Ascending aorta (tissue), 2 donors: ENCODE measurements at regions not wholly inside any gene's neighbourhood (a gene's known extent, or its start where the extent isn't known, plus 50 kb on each side); places are given as distances from the start of the nearest gene placed in this dataset.

Experiments used
- DNase-seq, 2 donors: peaks; one replicate each; pipeline ENCODE4 v3.0.0-alpha.2; 2019; ENCODE audit warnings: low spot score in 2 of 2
- H3K27ac ChIP-seq, 2 donors: fragments of 200-600 bp; sonication (generic); one replicate each; pipeline ENCODE4 v1.5.1; 2016 to 2017; ENCODE audit warnings: mild to moderate bottlenecking in 1 of 2
- H3K27me3 ChIP-seq: fragments of 200-600 bp; sonication (generic); one replicate; pipeline ENCODE4 v1.5.1; 2017
- H3K36me3 ChIP-seq, 2 donors: fragments of 200-600 bp; sonication (generic); one replicate each; pipeline ENCODE4 v1.5.1; 2016
- H3K4me1 ChIP-seq, 2 donors: fragments of 200-600 bp; sonication (generic); one replicate each; pipeline ENCODE4 v1.5.1; 2016 to 2017; ENCODE audit warnings: mild to moderate bottlenecking in 1 of 2
- H3K4me3 ChIP-seq, 2 donors: fragments of 200-600 bp; sonication (generic); one replicate each; pipeline ENCODE4 v1.5.1; 2016 to 2017; ENCODE audit warnings: mild to moderate bottlenecking in 1 of 2
- H3K9me3 ChIP-seq, 2 donors: fragments of 200-600 bp; sonication (generic); one replicate each; pipeline ENCODE4 v1.5.1; 2016
- intact Hi-C: fragments of 100-400 bp; cut with DNase I; formaldehyde crosslinking; loops from one replicate; pipeline ENCODE4 v1.15.1; 2023
- TF ChIP-seq, protein P1 (sequence below), 3 experiments: fragments of 200-600 bp in 2 of 3; fragments of 450-650 bp in 1 of 3; sonication (generic) in 2 of 3; IDR thresholded peaks; one replicate each; pipeline ENCODE4 v1.5.1; 2016 to 2019; ENCODE audit warnings: antibody characterized with exemption in 3 of 3, mild to moderate bottlenecking in 1 of 3, moderate library complexity in 1 of 3

DNA sequence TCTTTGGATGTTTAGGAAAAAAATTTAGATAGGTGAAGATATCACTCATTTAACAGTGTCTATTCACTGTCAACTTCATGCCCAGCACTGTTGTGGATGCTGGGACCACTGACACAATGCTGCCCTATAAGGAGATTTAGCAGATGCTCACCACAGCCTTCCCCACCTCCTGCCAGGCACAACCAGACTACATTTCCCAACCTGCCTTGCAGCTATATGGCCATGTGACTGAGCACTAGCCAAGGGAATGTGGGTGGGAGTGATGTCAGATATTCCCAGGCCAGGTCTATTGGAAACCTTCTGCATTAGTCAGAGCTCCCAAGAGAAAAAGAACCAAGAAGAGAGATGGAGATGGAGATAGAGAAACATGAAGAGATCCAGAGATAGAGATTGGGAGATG, 302.6 kb upstream of the TAS2R1 start:
- DNase-seq = no peak
- Histone ChIP-seq H3K4me3 (no peak overlapping the region), H3K9me3 (no peaks in the 10 kb centered on the region), H3K4me1 (no peaks in the 10 kb centered on the region), H3K36me3 (no peaks in the 10 kb centered on the region), H3K27ac (no peak overlapping the region), H3K27me3 (no peaks in the 10 kb centered on the region)
- intact Hi-C loops = no loop called here
- TF ChIP-seq, protein P1, sequence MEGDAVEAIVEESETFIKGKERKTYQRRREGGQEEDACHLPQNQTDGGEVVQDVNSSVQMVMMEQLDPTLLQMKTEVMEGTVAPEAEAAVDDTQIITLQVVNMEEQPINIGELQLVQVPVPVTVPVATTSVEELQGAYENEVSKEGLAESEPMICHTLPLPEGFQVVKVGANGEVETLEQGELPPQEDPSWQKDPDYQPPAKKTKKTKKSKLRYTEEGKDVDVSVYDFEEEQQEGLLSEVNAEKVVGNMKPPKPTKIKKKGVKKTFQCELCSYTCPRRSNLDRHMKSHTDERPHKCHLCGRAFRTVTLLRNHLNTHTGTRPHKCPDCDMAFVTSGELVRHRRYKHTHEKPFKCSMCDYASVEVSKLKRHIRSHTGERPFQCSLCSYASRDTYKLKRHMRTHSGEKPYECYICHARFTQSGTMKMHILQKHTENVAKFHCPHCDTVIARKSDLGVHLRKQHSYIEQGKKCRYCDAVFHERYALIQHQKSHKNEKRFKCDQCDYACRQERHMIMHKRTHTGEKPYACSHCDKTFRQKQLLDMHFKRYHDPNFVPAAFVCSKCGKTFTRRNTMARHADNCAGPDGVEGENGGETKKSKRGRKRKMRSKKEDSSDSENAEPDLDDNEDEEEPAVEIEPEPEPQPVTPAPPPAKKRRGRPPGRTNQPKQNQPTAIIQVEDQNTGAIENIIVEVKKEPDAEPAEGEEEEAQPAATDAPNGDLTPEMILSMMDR (IDR thresholded peaks at IDR 0.05) = no peak

DNA sequence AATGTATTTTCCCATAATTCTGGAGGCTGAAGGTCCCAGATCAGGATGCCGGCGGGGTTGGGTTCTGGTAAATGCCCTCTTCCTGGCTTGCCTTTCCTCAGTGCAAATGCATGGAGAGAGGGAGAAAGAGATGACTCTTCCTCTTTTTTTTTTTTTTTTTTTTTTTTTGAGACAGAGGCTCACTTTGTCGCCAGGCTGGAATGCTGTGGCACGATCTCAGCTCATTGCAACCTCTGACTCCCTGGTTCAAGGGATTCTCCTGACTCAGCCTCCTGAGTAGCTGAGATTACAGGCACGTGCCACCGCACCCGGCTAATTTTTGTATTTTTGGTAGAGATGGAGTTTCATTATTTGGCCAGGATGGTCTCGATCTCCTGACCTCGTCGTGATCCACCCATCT, 300.0 kb upstream of the TAS2R1 start:
- Histone ChIP-seq H3K4me1 (no peaks in the 10 kb centered on the region), H3K27ac (no peak overlapping the region), H3K4me3 (no peak overlapping the region), H3K36me3 (no peaks in the 10 kb centered on the region), H3K27me3 (no peaks in the 10 kb centered on the region), H3K9me3 (no peaks in the 10 kb centered on the region)
- no peak for DNase-seq
- intact Hi-C loops = no loop called here
- TF ChIP-seq, protein P1 (IDR thresholded peaks at IDR 0.05) = no peak

DNA sequence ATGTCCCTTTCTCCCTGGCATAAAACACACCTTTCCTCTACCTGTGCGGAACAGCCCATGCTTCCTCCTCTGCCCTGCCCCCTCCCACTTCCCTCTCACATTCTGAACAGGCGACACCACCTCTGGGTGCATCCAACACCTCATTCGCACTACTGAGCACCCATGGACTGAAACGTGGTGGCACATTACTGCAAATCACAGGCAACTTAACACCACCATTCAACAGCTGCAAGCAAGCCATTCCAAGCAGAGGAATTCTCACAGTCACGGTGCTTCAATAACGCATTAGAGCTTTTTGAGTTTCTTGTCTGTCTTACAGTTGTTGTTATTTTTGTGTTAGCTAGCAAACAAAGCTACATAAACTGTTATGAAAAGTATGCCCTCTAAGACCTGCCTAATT, 298.2 kb upstream of the TAS2R1 start:
- Histone ChIP-seq H3K9me3 (no peaks in the 10 kb centered on the region), H3K4me1 (no peaks in the 10 kb centered on the region), H3K27me3 (no peaks in the 10 kb centered on the region), H3K4me3 (no peak overlapping the region), H3K36me3 (no peaks in the 10 kb centered on the region), H3K27ac (no peak overlapping the region)
- TF ChIP-seq, protein P1 (IDR thresholded peaks at IDR 0.05) = no peak
- no peak for DNase-seq
- intact Hi-C loops = no loop called here

DNA sequence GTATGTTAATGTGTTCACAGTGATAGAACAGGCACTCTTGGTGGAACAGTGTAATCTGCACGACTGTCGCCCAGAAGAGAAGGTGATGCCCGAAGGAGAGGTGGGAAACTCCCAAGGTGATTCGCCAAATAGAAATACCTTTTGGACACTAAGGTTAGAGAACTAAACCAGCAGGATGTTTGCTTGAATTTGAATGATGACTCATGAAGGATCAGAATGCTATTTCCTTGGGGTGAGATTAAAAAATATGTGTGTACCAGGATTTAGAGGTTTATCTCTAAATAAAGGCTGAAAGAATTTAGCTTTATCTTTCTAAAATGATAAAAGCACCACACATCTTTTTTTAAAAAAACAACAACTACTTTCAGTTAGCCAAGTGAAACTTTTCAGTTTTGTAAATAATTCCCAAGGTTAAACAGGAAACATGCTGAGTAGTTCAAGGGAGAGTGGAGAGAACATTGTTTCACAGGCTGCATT, 297.4 kb upstream of the TAS2R1 start:
- intact Hi-C loops = no loop called here
- H3K27ac ChIP-seq = no peak overlapping the region
- DNase-seq = no peak
- H3K36me3 ChIP-seq = no peaks in the 10 kb centered on the region
- TF ChIP-seq, protein P1 (IDR thresholded peaks at IDR 0.05) = no peak
- H3K4me1 ChIP-seq = no peaks in the 10 kb centered on the region
- peaks cover 0 to 3% of the 10 kb centered on the region in 2 donors for H3K9me3 ChIP-seq
- no peaks in the 10 kb centered on the region for H3K27me3 ChIP-seq
- H3K4me3 ChIP-seq = no peak overlapping the region

DNA sequence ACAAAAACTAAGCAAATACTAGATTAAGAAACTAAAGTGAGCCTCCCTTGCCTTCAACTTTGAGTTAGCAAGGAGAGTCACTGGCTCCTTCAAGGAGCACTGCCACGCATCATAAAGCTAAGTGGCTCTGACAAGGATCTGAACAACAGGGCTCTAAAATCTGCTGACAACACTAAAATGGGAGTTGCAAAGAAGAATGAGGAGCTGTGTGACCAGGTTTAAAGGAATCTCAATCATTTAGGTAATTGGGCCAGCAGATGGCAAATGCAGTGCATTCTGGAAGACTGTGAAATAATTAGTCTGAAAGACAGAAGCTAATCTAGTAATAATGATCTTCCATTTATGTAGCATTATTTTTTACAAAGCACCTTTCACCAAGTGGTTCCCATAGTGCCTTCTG, 297.0 kb upstream of the TAS2R1 start:
- TF ChIP-seq, protein P1 (IDR thresholded peaks at IDR 0.05) = no peak
- intact Hi-C loops = no loop called here
- H3K4me3 ChIP-seq = no peak overlapping the region
- no peaks in the 10 kb centered on the region for H3K4me1 ChIP-seq
- H3K9me3 ChIP-seq = peaks cover 0 to 3% of the 10 kb centered on the region in 2 donors
- H3K36me3 ChIP-seq = no peaks in the 10 kb centered on the region
- no peak for DNase-seq
- no peaks in the 10 kb centered on the region for H3K27me3 ChIP-seq
- no peak overlapping the region for H3K27ac ChIP-seq

- Histone ChIP-seq H3K4me3 (no peak overlapping the region), H3K27ac (no peak overlapping the region), H3K9me3 (peaks cover 0 to 3% of the 10 kb centered on the region in 2 donors), H3K36me3 (no peaks in the 10 kb centered on the region), H3K4me1 (no peaks in the 10 kb centered on the region), H3K27me3 (no peaks in the 10 kb centered on the region)
- intact Hi-C loops = no loop called here
- TF ChIP-seq, protein P1 (IDR thresholded peaks at IDR 0.05) = no peak
- no peak for DNase-seq
Measured at GRCh38 chr5:9924614-9925013, 294.5 kb upstream of the TAS2R1 start.
